ENCODE measurements at regions not wholly inside any gene's neighbourhood (a gene's known extent, or its start where the extent isn't known, plus 50 kb on each side); places are given as distances from the start of the nearest gene placed in this dataset.

DNA sequence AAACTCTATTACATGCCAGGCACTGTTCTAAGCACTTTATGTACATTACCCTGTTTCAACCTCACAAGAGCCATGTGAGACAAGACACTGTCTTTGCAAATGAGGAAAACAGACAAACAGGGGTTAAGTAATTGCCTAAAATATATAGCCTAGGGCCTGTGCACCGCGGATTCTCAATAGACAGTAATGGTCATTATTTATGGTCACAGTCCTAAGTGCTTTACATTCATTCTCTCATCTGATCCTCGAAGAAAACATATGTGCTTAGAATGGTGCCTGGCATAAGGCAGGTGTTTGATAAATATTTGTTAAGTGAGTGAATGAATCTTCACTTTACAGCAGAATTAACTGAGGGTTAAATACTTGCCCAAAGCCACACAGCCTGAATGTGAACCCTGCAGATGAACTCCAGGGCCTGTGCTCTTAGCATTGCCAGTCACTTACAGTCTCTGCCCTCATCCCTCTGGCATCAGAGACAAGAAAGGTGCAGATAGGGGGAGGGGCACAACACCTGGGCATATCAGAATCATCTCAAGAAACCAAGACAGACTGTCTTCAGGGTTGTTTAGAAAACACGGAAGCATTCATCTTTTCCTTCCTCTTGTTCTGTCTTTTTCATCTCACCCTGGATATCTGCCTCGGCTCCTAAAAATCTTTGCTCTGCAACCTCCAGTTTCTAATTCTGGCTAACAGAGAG, 92.8 kb upstream of the SASH1 start:
- no peak for TF ChIP-seq EZH2 (IDR thresholded peaks at IDR 0.05; ENCODE audit: borderline replicate concordance, low read depth, low read length, severe bottlenecking)
- TF ChIP-seq, protein P1, sequence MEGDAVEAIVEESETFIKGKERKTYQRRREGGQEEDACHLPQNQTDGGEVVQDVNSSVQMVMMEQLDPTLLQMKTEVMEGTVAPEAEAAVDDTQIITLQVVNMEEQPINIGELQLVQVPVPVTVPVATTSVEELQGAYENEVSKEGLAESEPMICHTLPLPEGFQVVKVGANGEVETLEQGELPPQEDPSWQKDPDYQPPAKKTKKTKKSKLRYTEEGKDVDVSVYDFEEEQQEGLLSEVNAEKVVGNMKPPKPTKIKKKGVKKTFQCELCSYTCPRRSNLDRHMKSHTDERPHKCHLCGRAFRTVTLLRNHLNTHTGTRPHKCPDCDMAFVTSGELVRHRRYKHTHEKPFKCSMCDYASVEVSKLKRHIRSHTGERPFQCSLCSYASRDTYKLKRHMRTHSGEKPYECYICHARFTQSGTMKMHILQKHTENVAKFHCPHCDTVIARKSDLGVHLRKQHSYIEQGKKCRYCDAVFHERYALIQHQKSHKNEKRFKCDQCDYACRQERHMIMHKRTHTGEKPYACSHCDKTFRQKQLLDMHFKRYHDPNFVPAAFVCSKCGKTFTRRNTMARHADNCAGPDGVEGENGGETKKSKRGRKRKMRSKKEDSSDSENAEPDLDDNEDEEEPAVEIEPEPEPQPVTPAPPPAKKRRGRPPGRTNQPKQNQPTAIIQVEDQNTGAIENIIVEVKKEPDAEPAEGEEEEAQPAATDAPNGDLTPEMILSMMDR (IDR thresholded peaks at IDR 0.05; ENCODE audit: borderline replicate concordance, extremely low read depth, low read length, poor library complexity, severe bottlenecking), result no peak
